ENCODE measurements at regions not wholly inside any gene's neighbourhood (a gene's known extent, or its start where the extent isn't known, plus 50 kb on each side); places are given as distances from the start of the nearest gene placed in this dataset.

GRCh38 chr17:68749349-68750207 lies 148.4 kb upstream of the FAM20A start:
- no peak for DNase-seq (ENCODE audit: low read depth in 4 of 4, low spot score in 3 of 4)

DNA sequence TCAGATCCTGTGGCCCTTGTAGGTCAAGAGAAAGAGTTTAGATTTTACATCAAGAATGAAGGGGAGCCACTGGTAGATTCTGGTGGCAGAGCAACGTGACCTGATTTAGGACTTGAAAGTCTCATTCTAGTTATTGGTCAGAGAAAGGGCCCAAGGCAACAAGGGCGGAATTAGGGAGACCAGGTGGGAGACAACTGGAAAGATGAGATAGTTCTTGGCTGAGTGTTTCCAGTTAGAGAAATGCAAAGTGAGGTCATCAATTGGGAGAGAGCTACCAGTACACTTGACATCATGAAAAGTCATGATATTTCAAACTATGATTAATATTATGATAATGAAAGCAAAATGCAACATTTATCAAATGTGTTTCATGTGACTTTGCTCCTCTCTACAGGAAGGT lies 147.2 kb upstream of the FAM20A start:
- no peak for DNase-seq (ENCODE audit: low read depth in 4 of 4, low spot score in 3 of 4)

- DNase-seq (ENCODE audit: low read depth in 4 of 4, low spot score in 3 of 4) = no peak
These were observed 139.6 kb upstream of the FAM20A start for GRCh38 chr17:68740555-68741447.

DNA sequence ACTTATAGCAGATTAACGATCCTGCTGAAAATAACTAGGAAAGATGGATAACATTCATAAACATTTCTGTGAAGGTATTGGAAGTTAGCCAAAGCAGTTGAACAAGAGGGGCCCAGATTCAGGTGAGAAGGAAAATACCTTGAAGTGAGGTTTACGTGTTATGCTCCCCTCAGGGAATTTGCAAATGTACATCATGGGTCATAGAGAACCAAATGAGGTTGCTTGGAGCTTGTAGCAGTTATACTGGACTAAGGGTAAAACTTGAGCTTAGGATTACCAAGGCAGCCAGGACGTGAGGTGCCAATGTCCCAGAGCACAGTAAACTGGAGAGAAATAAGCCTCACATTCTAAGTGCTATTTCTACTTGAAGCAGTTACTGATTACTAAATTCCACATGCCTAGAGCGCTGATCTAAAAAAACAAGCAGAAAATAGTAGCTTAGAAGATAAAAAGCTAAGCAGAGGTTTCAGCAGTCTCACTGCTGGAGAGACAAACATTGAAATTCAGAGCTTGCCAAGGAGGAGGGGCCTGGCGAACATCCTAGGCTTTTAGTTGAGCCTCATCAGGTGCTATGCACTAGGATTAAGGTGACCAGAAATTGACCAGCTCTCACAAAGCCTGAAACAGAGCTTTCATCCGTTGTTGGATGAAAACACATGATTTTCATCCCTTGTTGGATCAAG lies 136.7 kb upstream of the FAM20A start:
- DNase-seq (ENCODE audit: low read depth in 4 of 4, low spot score in 3 of 4) = peak in 1 of 4 donors; percentile 3

GRCh38 chr17:68734931-68735330 lies 133.8 kb upstream of the FAM20A start:
- DNase-seq (ENCODE audit: low read depth in 4 of 4, low spot score in 3 of 4) = no peak

GRCh38 chr17:68734187-68734900 lies 133.2 kb upstream of the FAM20A start:
- no peak for DNase-seq (ENCODE audit: low read depth in 4 of 4, low spot score in 3 of 4)

DNA sequence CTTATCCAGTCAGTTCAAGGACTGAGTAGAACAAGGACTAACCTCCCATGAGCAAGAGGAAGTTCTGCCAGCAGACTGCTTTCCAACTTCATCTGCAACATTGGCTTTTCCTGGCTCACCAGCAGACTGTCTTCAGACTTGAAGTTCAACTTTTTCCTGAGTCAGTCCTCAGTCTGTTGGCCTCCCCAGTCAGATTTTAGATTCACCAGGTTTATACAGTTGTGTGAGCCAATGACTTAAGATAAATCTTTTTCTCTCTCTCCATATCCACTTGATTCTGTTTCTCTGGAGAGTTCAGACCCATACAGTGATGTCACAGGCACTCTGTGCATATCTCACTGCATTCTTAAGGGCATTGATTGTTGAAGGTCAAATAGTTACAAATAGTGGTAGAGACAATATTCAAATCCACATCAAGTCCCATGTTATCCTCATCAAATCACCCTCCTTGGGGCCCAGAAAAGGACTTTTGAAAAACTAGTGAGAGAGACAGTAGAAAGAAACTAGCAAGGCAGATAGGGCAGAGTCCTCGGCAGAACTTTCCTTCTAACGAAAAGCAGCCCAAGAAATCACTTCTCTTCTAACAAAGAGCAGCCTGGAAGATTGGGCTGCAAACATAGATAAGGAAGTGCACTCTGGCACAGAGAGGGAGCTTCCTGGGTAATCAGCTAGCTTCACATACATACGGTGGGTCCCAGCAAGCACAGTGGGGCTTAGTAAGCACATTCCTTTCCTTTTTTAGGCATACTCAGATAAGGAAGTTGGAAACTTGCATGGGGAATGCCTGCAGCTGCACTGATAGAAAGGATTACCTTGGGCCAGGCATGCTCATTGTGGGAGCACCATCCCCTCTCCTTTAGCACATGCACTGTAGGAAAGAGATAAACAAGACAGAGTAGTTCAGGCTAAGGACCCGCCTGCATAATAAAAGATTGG lies 132.3 kb upstream of the FAM20A start:
- DNase-seq (ENCODE audit: low read depth in 4 of 4, low spot score in 3 of 4) = no peak

DNA sequence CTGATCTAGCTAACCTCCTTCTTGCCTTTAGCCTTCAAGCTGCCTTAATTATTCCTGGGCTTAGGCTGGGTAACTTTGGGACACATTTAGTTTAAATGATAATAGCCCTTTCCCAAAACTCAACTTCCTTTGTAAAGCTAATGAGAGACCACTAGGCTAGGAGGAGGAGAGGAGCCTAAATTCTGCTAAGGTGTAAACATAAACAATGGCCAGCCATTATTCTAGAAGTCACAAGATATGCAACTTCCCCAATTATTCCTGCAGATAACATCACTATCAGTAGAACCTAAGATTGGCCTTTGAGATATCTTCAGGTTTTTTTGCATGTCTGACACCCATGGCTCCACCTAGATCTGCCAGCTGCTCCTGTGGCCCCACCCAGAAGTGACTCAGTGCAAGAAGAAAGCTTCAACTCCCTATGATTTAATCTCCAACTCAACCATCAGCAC lies 131.2 kb upstream of the FAM20A start:
- DNase-seq (ENCODE audit: low read depth in 4 of 4, low spot score in 3 of 4) = no peak

DNA sequence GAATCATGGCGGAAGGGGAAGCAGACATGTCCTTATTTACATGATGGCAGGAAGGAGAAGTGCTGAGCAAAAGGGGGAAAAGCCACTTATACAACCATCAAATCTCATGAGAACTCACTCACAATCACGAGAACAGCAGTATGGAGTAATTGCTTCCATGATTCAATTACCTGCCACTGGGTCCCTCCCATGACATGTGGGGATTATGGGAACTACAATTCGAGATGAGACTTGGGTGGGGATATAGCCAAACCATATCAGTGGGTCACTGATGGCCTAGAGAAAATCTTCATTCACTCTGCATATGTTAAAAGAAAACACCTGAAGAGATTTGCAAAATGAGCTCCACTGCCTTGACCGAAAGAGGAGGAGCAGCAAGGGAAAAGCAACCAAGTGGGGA lies 130.3 kb upstream of the FAM20A start:
- no peak for DNase-seq (ENCODE audit: low read depth in 4 of 4, low spot score in 3 of 4)

- DNase-seq (ENCODE audit: low read depth in 4 of 4, low spot score in 3 of 4) = no peak
These were observed 118.3 kb upstream of the FAM20A start for GRCh38 chr17:68719431-68719830.

DNA sequence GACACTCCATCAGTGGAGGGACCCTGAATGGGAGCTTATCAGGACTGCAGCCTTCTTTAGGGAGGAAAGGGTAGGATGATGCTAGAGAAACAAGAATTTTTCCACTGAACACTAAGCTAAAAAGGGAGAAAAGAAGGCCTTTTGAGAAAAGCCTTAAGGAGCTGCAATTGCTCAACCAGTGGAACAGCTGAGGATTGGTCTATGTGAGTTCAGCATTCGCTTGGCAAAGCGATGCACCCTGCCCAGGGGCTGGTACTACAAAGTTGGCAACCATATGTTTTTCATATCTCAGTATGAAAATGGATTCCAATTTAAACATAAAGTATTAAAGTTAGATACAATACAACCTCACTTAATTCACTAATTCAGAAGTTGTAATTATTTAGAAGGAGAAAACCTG lies 117.8 kb upstream of the FAM20A start:
- no peak for DNase-seq (ENCODE audit: low read depth in 4 of 4, low spot score in 3 of 4)

- no peak for DNase-seq (ENCODE audit: low read depth in 4 of 4, low spot score in 3 of 4)
These were observed 117.3 kb upstream of the FAM20A start for GRCh38 chr17:68718465-68718864.

DNA sequence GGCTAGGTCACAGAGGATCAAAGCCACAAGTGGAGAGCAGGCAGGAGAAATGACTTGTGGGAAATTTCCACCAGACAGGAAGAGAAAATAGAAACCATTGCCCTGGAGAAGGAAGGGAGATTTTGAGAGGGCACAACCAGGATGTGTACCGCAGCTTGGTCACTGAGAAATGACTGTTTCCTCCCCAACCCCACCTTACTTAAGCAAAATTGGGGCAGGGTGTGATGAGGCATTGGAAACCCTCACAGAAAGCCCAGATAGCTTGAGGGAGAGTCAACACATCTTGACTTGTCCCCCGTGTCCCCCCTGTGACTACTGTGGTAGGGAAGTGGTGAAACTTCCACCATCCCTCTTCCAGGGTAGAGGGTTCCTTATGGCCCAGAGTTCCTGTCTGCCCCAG lies 113.5 kb upstream of the FAM20A start:
- no peak for DNase-seq (ENCODE audit: low read depth in 4 of 4, low spot score in 3 of 4)

DNA sequence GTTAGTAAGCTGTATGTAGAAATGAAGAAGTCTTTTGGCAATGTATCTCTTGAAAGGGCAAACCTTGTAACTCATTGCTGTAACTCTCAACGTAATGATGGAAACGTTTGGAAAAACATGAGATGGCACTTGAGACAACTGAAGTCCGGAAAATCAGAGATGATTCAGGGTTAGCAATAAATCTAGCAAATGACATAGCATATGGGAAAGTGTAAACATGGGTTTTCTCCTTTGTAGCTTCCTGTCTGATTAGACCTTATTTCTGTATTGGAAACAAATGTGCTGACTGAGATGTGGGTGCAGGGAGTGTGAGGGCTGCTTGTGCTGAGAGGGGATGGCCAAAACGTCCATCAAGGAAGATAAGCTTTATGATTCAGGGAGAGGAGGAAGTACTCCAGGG lies 110.7 kb upstream of the FAM20A start:
- DNase-seq (ENCODE audit: low read depth in 4 of 4, low spot score in 3 of 4) = no peak

GRCh38 chr17:68710976-68711375 lies 109.8 kb upstream of the FAM20A start:
- no peak for DNase-seq (ENCODE audit: low read depth in 4 of 4, low spot score in 3 of 4)

- peak in 2 of 4 donors; percentile 6 to 27 for DNase-seq (ENCODE audit: low read depth in 4 of 4, low spot score in 3 of 4)
These were observed 109.0 kb upstream of the FAM20A start for GRCh38 chr17:68710035-68710780.

- DNase-seq (ENCODE audit: low read depth in 4 of 4, low spot score in 3 of 4) = no peak
These were observed 108.3 kb upstream of the FAM20A start for GRCh38 chr17:68709461-68709860.

DNA sequence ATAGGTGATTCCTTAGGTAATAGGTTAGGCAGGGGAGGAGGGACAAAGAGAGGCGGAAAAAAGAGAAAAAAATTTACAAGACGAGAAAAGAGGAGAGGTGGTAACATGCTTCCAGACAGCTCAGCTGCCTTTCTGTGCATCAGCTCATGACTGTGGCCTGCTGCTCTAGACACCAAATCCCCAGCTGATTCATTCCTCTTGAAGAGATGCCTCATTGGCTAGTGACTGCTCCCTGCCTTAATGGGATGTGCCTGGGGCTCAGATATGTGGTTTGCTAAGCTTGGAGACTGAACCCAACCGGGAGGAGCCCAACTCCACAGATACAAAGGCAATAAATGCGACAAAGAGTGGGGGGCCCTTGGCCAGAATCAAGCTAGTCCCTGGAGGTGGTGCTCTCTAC lies 105.9 kb upstream of the FAM20A start:
- no peak for DNase-seq (ENCODE audit: low read depth in 4 of 4, low spot score in 3 of 4)
